Body of pancreas (tissue), 4 donors: ENCODE measurements at regions not wholly inside any gene's neighbourhood (a gene's known extent, or its start where the extent isn't known, plus 50 kb on each side); places are given as distances from the start of the nearest gene placed in this dataset.

Source experiments
- ATAC-seq: fragments of 150-250 bp; one replicate; pipeline ENCODE4 v1.9.1; 2016
- DNase-seq, 4 donors: peaks; one replicate each; pipeline ENCODE4 v3.0.0-alpha.2; 2019
- H3K27ac ChIP-seq, 4 donors: fragments of 200-600 bp; sonication (generic); 1 replicate in 3 of 4; 2 replicates in 1 of 4; pipeline versions ENCODE4 v1.5.1 to v1.6.1; 2016 to 2019; ENCODE audit warnings: mild to moderate bottlenecking in 1 of 4, mixed read lengths in 1 of 4, moderate library complexity in 1 of 4
- H3K27me3 ChIP-seq, 2 donors: fragments of 200-600 bp; sonication (generic); one replicate each; pipeline ENCODE4 v1.6.0; 2016; ENCODE audit warnings: mild to moderate bottlenecking in 1 of 2
- H3K36me3 ChIP-seq, 2 donors: fragments of 200-600 bp; sonication (generic); replicated peaks in 1 of 2; 2 replicates each; pipeline ENCODE4 v1.5.1; 2016; ENCODE audit warnings: low read depth in 2 of 2; ENCODE audit not compliant: insufficient read depth in 1 of 2
- H3K4me1 ChIP-seq: fragments of 200-600 bp; sonication (generic); one replicate; pipeline ENCODE4 v1.6.0; 2016
- H3K4me3 ChIP-seq, 2 donors: fragments of 200-600 bp; sonication (generic); 1 replicate in 1 of 2; 2 replicates in 1 of 2; pipeline ENCODE4 v1.5.1; 2016 to 2019
- H3K9me3 ChIP-seq, 3 donors: fragments of 200-600 bp; sonication (generic); 1 replicate in 2 of 3; 2 replicates in 1 of 3; pipeline ENCODE4 v1.5.1; 2016
- CTCF ChIP-seq, 7 experiments: fragments of 450-650 bp in 4 of 7; fragments of 200-600 bp in 3 of 7; sonication (generic) in 3 of 7; IDR thresholded peaks; one replicate each; pipeline ENCODE4 v1.5.1; 2016 to 2019; ENCODE audit warnings: antibody characterized with exemption in 7 of 7
- POLR2A ChIP-seq, 3 donors: fragments of 450-650 bp; IDR thresholded peaks; one replicate each; pipeline ENCODE4 v1.6.1; 2016; ENCODE audit warnings: antibody characterized with exemption in 3 of 3, mild to moderate bottlenecking in 2 of 3
- WGBS, 2 donors: methylation state at CpG; one replicate each; pipeline ENCODE4 v1.1.5; 2017; 5-methylcytosine and 5-hydroxymethylcytosine counted together
- intact Hi-C: fragments of 100-400 bp; cut with DNase I; formaldehyde crosslinking; loops from one replicate; pipeline ENCODE4 v1.15.1; 2023

- intact Hi-C loops, result no loop called here
- DNase-seq, result no peak
- WGBS, 2 donors, result 19 to 70% methylated on average over 1 of the region's 1 CpG
Observed at GRCh38 chr20:10902576-10903282, 228.9 kb upstream of the JAG1 start.

GRCh38 chr20:10906834-10907233 lies 233.0 kb upstream of the JAG1 start:
- 94 to 96% methylated on average over 2 of the region's 2 CpGs for WGBS, 2 donors
- H3K27ac ChIP-seq, result no peak overlapping the region
- no peak for DNase-seq
- no peaks in the 10 kb centered on the region for H3K27me3 ChIP-seq
- H3K36me3 ChIP-seq, result no peaks in the 10 kb centered on the region
- ATAC-seq, result no peak
- H3K9me3 ChIP-seq, result no peaks in the 10 kb centered on the region
- H3K4me3 ChIP-seq, result no peak overlapping the region
- peaks cover 28% of the 10 kb centered on the region for H3K4me1 ChIP-seq
- intact Hi-C loops, result no loop called here
- TF ChIP-seq CTCF (IDR thresholded peaks at IDR 0.05), result no peak

More at GRCh38 chr20:10902576-10903282, 228.9 kb upstream of the JAG1 start:
- H3K9me3 ChIP-seq, result no peaks in the 10 kb centered on the region
- H3K36me3 ChIP-seq, result no peaks in the 10 kb centered on the region
- no peaks in the 10 kb centered on the region for H3K27me3 ChIP-seq
- ATAC-seq, result no peak
- TF ChIP-seq CTCF (IDR thresholded peaks at IDR 0.05) (no peak), POLR2A (IDR thresholded peaks at IDR 0.05) (no peak)
- peaks cover 11% of the 10 kb centered on the region for H3K4me1 ChIP-seq
- H3K4me3 ChIP-seq, result no peak overlapping the region
- no peak overlapping the region for H3K27ac ChIP-seq

GRCh38 chr20:10909803-10910202 lies 236.0 kb upstream of the JAG1 start:
- no peak overlapping the region for H3K4me3 ChIP-seq
- H3K27ac ChIP-seq, result peak overlapping the region in 3 of 4 donors; percentile 65 to 76 (median 74)
- peaks cover 22% of the 10 kb centered on the region for H3K4me1 ChIP-seq
- TF ChIP-seq POLR2A (IDR thresholded peaks at IDR 0.05) (no peak), CTCF (IDR thresholded peaks at IDR 0.05) (no peak)
- intact Hi-C loops, result no loop called here
- no peaks in the 10 kb centered on the region for H3K27me3 ChIP-seq
- H3K36me3 ChIP-seq, result no peaks in the 10 kb centered on the region
- DNase-seq (no peak), ATAC-seq (no peak)
- no peaks in the 10 kb centered on the region for H3K9me3 ChIP-seq

GRCh38 chr20:10910535-10911178 lies 236.9 kb upstream of the JAG1 start:
- peak in 4 of 7 experiments; percentile 17 to 42 (median 30) for TF ChIP-seq CTCF (IDR thresholded peaks at IDR 0.05)
- TF ChIP-seq POLR2A (IDR thresholded peaks at IDR 0.05), result no peak
- ATAC-seq, result peak; percentile 90

More at GRCh38 chr20:10910535-10911178, 236.9 kb upstream of the JAG1 start:
- intact Hi-C loops, result no loop called here
- Histone ChIP-seq H3K27me3 (no peaks in the 10 kb centered on the region), H3K4me3 (no peak overlapping the region), H3K27ac (peak overlapping the region; percentile 0 to 76 (median 70)), H3K36me3 (no peaks in the 10 kb centered on the region), H3K4me1 (peaks cover 22% of the 10 kb centered on the region), H3K9me3 (no peaks in the 10 kb centered on the region)
- 27 to 29% methylated on average over 12 of the region's 12 CpGs for WGBS, 2 donors
- DNase-seq, result peak; percentile 43 to 71 (median 59)
